H9 (cell line): ENCODE measurements at regions not wholly inside any gene's neighbourhood (a gene's known extent, or its start where the extent isn't known, plus 50 kb on each side); places are given as distances from the start of the nearest gene placed in this dataset.

ENCODE experiments used
- DNase-seq: peaks from one replicate; pipeline ENCODE4 v3.0.0-alpha.2; 2017
- H2AFZ ChIP-seq: one replicate; pipeline ENCODE4 v1.6.1; 2013; ENCODE audit warnings: mild to moderate bottlenecking, low read length, control low read depth, moderate library complexity
- H2AK5ac ChIP-seq: 2 replicates; pipeline ENCODE4 v1.6.1; 2013; ENCODE audit warnings: low read length, control low read depth, mixed read lengths; ENCODE audit not compliant: insufficient read length
- H2BK120ac ChIP-seq: one replicate; pipeline ENCODE4 v1.6.1; 2013; ENCODE audit warnings: low read depth, mild to moderate bottlenecking, low read length, control low read depth, inconsistent platforms; ENCODE audit not compliant: poor library complexity, severe bottlenecking
- H2BK12ac ChIP-seq: 2 replicates; pipeline ENCODE4 v1.6.1; 2013; ENCODE audit warnings: low read length, control low read depth, mixed read lengths, low read depth; ENCODE audit not compliant: insufficient read length
- H2BK15ac ChIP-seq: 2 replicates; pipeline ENCODE4 v1.6.1; 2013; ENCODE audit warnings: low read depth, low read length, control low read depth
- H2BK20ac ChIP-seq: one replicate; pipeline ENCODE4 v1.6.1; 2013; ENCODE audit warnings: low read depth, mild to moderate bottlenecking, low read length, control low read depth, inconsistent platforms; ENCODE audit not compliant: poor library complexity, severe bottlenecking
- H2BK5ac ChIP-seq: 2 replicates; pipeline ENCODE4 v1.6.1; 2013; ENCODE audit warnings: low read length, control low read depth, mixed read lengths; ENCODE audit not compliant: insufficient read length
- H3K14ac ChIP-seq: 2 replicates; pipeline ENCODE4 v1.6.1; 2013; ENCODE audit warnings: low read length, control low read depth; ENCODE audit not compliant: insufficient read depth
- H3K18ac ChIP-seq: 2 replicates; pipeline ENCODE4 v1.6.1; 2013; ENCODE audit warnings: low read depth, mild to moderate bottlenecking, mixed read lengths, low read length, control low read depth; ENCODE audit not compliant: insufficient read length
- H3K23ac ChIP-seq: 2 replicates; pipeline ENCODE4 v1.6.1; 2013; ENCODE audit warnings: low read length, control low read depth, mixed read lengths, low read depth; ENCODE audit not compliant: insufficient read length
- H3K23me2 ChIP-seq: 2 replicates; pipeline ENCODE4 v1.6.1; 2013; ENCODE audit warnings: low read depth, mild to moderate bottlenecking, mixed read lengths, low read length, control low read depth; ENCODE audit not compliant: insufficient read length, poor library complexity, severe bottlenecking
- H3K27ac ChIP-seq: 2 replicates; pipeline ENCODE4 v1.5.1; 2013; ENCODE audit warnings: low read length, control low read depth, mixed read lengths, low read depth; ENCODE audit not compliant: insufficient read length
- H3K27me3 ChIP-seq: 2 replicates; pipeline ENCODE4 v1.6.1; 2013; ENCODE audit warnings: low read length, control low read depth, inconsistent platforms; ENCODE audit not compliant: insufficient read depth
- H3K4ac ChIP-seq: 2 replicates; pipeline ENCODE4 v1.6.1; 2013; ENCODE audit warnings: low read depth, mild to moderate bottlenecking, control low read depth, inconsistent platforms, low read length, moderate library complexity
- H3K4me1 ChIP-seq: 2 replicates; pipeline ENCODE4 v1.6.1; 2013; ENCODE audit warnings: low read length, control low read depth, inconsistent platforms; ENCODE audit not compliant: insufficient read depth
- H3K4me2 ChIP-seq: 2 replicates; pipeline ENCODE4 v1.6.1; 2013; ENCODE audit warnings: low read length, control low read depth, mixed read lengths; ENCODE audit not compliant: insufficient read length, insufficient read depth
- H3K56ac ChIP-seq: 2 replicates; pipeline ENCODE4 v1.6.1; 2013; ENCODE audit warnings: low read depth, mild to moderate bottlenecking, mixed read lengths, low read length, control low read depth; ENCODE audit not compliant: insufficient read length
- H3K79me1 ChIP-seq: 2 replicates; pipeline ENCODE4 v1.6.1; 2013; ENCODE audit warnings: low read depth, mild to moderate bottlenecking, moderate library complexity, low read length, control low read depth, inconsistent platforms; ENCODE audit not compliant: insufficient read depth, poor library complexity, severe bottlenecking
- H3K79me2 ChIP-seq: 2 replicates; pipeline ENCODE4 v1.6.1; 2013; ENCODE audit warnings: low read length, control low read depth, inconsistent platforms; ENCODE audit not compliant: insufficient read depth
- H3K9ac ChIP-seq: 2 replicates; pipeline ENCODE4 v1.6.1; 2013; ENCODE audit warnings: low read length, control low read depth, mixed read lengths; ENCODE audit not compliant: insufficient read length; ENCODE audit errors: extremely low read depth
- H3K9me3 ChIP-seq: one replicate; pipeline ENCODE4 v1.6.1; 2013; ENCODE audit warnings: low read depth, low read length, inconsistent platforms; ENCODE audit not compliant: control insufficient read depth
- H3T11ph ChIP-seq: one replicate; pipeline ENCODE4 v1.6.1; 2013; ENCODE audit warnings: mild to moderate bottlenecking, low read length, control low read depth, inconsistent platforms
- H4K20me1 ChIP-seq: one replicate; pipeline ENCODE4 v1.6.1; 2013; ENCODE audit not compliant: control insufficient read depth, insufficient read length, insufficient read depth
- H4K5ac ChIP-seq: 2 replicates; pipeline ENCODE4 v1.6.1; 2013; ENCODE audit warnings: low read depth, mild to moderate bottlenecking, mixed read lengths, low read length, control low read depth; ENCODE audit not compliant: insufficient read length
- H4K8ac ChIP-seq: replicated peaks from 2 replicates; pipeline ENCODE4 v1.6.1; 2013; ENCODE audit warnings: low read length, control low read depth, mixed read lengths, low read depth; ENCODE audit not compliant: insufficient read length
- H4K91ac ChIP-seq: 2 replicates; pipeline ENCODE4 v1.6.1; 2013; ENCODE audit warnings: low read depth, mild to moderate bottlenecking, moderate library complexity, mixed read lengths, low read length, control low read depth; ENCODE audit not compliant: insufficient read length
- H3K27ac Mint-ChIP-seq, 3 experiments: 2 replicates in 2 of 3; 3 replicates in 1 of 3; pipeline ENCODE4 v1.8.0; 2020 to 2021; ENCODE audit warnings: mixed read lengths in 3 of 3, mild to moderate bottlenecking in 1 of 3, moderate library complexity in 1 of 3
- H3K27me3 Mint-ChIP-seq: 2 replicates; pipeline ENCODE4 v1.8.0; 2021; ENCODE audit warnings: low read depth, mild to moderate bottlenecking, moderate library complexity, mixed read lengths
- H3K36me3 Mint-ChIP-seq, 3 experiments: 2 replicates in 2 of 3; 3 replicates in 1 of 3; pipeline ENCODE4 v1.8.0; 2020 to 2021; ENCODE audit warnings: low read depth in 3 of 3, mixed read lengths in 3 of 3; ENCODE audit not compliant: insufficient read depth in 1 of 3
- H3K4me1 Mint-ChIP-seq, 2 experiments: 2 replicates each; pipeline ENCODE4 v1.8.0; 2020; ENCODE audit warnings: mixed read lengths in 2 of 2
- H3K4me3 Mint-ChIP-seq, 2 experiments: 2 replicates in 1 of 2; 3 replicates in 1 of 2; pipeline ENCODE4 v1.8.0; 2020 to 2021; ENCODE audit warnings: mild to moderate bottlenecking in 2 of 2, mixed read lengths in 2 of 2, moderate library complexity in 1 of 2
- H3K9me3 Mint-ChIP-seq, 2 experiments: 2 replicates in 1 of 2; 3 replicates in 1 of 2; pipeline ENCODE4 v1.8.0; 2020; ENCODE audit warnings: mild to moderate bottlenecking in 2 of 2, mixed read lengths in 2 of 2, moderate library complexity in 1 of 2
- CTCF ChIP-seq: fragments of 200-600 bp; sonication (generic); conservative IDR thresholded peaks from 3 replicates; pipeline ENCODE4 v1.8.0; 2021; ENCODE audit warnings: antibody characterized with exemption, mild to moderate bottlenecking
- WGBS: extraction: QIAGEN DNeasy Blood & Tissue Kit; methylation state at CpG from one replicate; pipeline ENCODE4 v1.1.7; 2013; ENCODE audit warnings: missing lambda C conversion rate, low lambda C conversion rate, mixed read lengths; ENCODE audit not compliant: insufficient read length; ENCODE audit errors: extremely low coverage; 5-methylcytosine and 5-hydroxymethylcytosine counted together

GRCh38 chr12:111202237-111202915 is 166.5 kb downstream of the PHETA1 start:
- Histone ChIP-seq H3K79me2 (no peaks in the 10 kb centered on the region), H2BK20ac (no peak overlapping the region), H2AK5ac (no peak overlapping the region), H2BK5ac (no peak overlapping the region), H2BK120ac (no peak overlapping the region), H3K4ac (no peak overlapping the region), H2BK15ac (no peak overlapping the region), H4K20me1 (no peaks in the 10 kb centered on the region), H2AFZ (no peak overlapping the region), H3K18ac (no peak overlapping the region), H3K4me2 (no peak overlapping the region), H4K8ac (no peak overlapping the region), H3K9ac (no peak overlapping the region), H4K91ac (no peak overlapping the region), H3K4me1 (no peaks in the 10 kb centered on the region), H3K9me3 (no peaks in the 10 kb centered on the region), H3K27me3 (no peaks in the 10 kb centered on the region), H3K23me2 (no peaks in the 10 kb centered on the region), H3K79me1 (no peaks in the 10 kb centered on the region), H4K5ac (no peak overlapping the region), H3K14ac (no peak overlapping the region), H3K27ac (no peak overlapping the region), H3K56ac (no peak overlapping the region), H2BK12ac (no peak overlapping the region), H3T11ph (no peak overlapping the region), H3K23ac (no peak overlapping the region)
- Mint-ChIP-seq H3K9me3 (no peaks in the 10 kb centered on the region), H3K4me1 (peaks cover 15 to 30% of the 10 kb centered on the region in 2 experiments), H3K27me3 (peaks cover 3% of the 10 kb centered on the region; the same call in 1 of the 2 replicates), H3K27ac (peak overlapping the region in 2 of 3 experiments; percentile 2 to 14; a peak in 1 of 7 replicates), H3K4me3 (no peak overlapping the region), H3K36me3 (no peaks in the 10 kb centered on the region)
- no CpG with 5 or more reads among the region's 17 CpGs for WGBS
- TF ChIP-seq CTCF = no peak
- no peak for DNase-seq
